ENCODE measurements at regions not wholly inside any gene's neighbourhood (a gene's known extent, or its start where the extent isn't known, plus 50 kb on each side); places are given as distances from the start of the nearest gene placed in this dataset.
"Not testable (repeated sequence)": the region's sequence is repeated elsewhere in the genome, so short reads cannot be mapped to it uniquely, and the experiment has no call there.

DNA sequence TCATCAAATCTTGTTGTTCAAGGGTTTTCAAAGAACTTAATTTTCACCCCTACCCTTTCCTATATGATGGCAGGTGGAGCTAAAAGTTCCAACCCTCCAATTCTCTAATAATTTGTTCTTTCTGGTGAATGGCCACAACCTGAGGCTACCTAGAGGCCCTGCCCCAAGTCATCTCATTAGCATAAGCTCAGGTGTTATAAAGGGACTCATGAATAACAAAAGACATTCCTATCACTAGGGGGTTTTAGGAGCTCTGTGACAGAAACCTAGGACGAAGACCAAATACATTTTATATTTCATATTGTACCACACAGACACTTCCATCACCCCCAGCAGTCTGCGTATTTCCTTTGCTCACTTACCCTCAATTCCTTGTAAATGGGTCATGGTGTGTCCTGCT is 483.6 kb upstream of the EPHA6 start:
- DNase-seq = no peak

DNA sequence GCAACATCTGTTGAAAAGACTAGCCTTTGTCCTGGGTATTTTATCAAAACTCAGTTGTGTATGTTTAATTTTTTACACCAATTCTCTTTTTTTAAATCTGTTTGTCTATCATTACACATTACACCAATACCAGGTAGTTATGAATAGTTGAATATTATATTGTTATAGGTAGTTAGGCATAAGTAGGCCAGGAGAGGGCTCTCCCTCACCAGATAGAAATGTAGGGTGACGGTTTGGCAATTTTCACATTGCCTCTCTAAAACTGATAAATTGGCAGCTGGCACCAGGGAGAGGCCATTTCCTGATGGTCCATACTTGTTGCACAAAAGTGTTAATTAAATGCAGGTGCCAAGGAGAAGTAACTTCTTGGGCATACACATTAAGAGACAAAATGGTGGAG is 483.1 kb upstream of the EPHA6 start:
- peak in 1 of 2 experiments; percentile 61 for DNase-seq

DNA sequence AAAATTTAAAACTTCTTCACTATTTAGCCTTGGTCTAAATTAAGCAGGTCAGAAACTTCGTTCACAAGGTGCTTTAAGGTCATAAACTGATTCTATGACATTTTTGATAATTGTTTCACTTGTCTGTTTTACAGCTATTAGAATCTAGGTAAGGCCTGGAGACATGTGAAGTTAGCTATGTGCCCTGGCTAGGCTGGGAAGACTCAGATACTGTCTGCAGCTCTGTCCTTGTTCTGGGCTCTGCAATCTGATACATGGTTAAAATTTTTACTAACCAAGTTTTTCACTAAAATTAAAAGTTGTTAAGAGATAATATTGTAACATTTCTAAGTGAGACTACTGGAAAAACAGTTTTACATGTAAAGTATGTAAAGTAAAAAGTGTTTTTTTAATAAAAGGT is 479.6 kb upstream of the EPHA6 start:
- DNase-seq = no peak

DNA sequence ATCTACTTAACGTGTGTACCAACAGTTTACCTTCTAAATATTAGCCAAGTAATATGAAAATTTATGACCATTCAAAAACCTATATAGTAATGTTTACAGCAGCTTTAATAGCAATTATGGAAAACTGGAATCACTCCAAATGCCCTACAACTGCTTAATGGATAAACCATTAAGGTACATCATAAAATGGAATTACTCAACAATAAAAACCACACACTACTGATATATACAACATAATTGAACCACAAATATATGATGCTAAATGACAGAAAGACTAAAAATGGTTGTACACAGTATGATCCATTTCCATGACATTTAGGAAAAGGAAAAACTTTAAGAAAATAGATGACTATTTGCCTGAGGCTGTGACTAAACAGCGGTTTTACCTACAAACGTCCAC is 467.1 kb upstream of the EPHA6 start:
- no peak for DNase-seq

DNA sequence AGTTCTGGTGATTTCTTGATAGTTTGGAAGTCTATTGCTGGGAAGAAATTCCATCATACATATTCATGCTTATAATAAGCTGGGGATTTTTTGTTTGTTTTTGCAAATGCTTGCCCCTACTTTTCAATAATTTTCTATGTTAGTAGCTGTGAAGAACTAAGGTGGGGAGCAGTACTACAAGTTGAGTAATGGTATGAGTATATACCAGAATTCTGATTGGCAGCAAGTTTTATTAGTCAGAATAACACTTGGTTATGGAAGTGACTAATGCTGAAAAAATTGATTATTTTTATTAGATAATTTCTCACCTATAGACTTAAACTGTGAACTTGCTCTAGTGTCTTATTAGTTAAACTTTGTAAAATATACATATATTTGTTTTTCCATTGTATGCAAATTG is 462.8 kb upstream of the EPHA6 start:
- not testable (repeated sequence) for DNase-seq

DNA sequence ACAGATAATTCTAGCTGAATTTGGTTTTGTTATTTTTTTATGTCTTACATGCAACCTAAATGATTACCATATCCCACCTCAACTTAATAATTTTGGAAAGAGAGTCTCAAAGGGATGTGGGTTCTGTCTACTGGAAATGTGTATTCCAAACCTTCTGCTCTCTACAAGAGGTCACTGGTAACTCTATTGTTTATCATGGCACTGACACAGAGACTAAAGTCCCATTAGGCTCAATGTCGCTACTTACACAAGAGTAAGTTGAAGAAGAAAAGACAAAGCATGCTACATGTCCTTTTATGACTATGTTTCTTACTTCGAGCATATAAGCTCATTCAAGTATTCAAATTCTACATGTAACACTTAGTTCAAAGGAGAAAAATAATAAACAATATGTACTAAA is 460.3 kb upstream of the EPHA6 start:
- no peak for DNase-seq

DNA sequence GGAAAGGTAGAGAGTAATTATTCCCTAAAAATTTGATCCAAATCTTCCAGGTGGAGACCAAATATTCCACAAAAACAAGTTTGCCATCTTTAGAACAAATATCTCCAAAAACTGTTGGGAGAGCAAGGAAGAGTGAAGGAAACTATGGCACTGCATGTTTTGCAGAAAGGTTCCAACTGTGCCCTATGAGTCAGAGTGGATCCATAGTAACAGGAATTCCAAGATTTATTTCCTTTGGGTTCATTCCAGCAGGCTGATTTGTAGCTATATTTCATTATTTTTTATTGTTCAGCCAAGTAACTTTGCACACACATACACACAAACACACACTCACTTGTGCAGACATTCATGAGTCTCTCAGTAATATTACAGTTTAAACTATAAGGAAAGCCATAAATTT is 459.7 kb upstream of the EPHA6 start:
- DNase-seq = peak in 1 of 2 experiments; percentile 2

DNA sequence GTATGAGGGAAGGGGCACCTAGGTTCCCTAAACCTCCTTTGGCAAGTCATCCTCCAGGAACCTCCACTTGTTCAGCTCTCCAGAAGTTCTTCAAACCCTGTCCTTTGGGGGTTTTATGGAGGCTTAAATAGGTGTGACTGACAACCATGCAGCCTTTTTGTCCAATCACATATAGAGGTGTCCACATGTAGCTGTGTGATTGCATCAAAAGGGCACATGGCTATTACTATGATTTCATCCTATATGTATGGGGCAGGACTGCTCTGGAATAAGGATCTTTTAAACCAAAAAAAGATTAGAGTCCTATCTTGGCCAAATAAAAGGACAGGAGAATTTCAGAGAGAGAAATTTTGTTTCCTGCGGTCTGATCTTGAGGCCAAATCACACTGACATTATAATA is 453.2 kb upstream of the EPHA6 start:
- no peak for DNase-seq

DNA sequence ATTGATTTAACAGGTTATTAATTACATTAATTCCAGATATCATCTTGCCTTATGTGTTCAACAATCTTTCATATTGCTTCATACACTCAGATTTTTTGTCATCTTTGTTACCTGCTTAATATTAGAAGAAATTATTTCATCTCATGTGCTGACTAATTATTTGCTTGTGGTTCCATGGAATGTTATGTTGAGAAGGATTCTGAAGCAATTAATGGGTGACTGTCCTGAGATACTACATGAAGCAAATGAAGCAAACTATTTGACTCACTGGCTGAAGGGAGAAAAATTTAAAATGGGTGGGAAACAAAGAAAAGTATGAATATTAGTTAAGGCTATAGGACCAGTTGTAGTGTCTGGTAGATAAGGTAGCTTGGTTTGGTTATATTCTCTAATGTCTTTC is 443.8 kb upstream of the EPHA6 start:
- DNase-seq = no peak

DNA sequence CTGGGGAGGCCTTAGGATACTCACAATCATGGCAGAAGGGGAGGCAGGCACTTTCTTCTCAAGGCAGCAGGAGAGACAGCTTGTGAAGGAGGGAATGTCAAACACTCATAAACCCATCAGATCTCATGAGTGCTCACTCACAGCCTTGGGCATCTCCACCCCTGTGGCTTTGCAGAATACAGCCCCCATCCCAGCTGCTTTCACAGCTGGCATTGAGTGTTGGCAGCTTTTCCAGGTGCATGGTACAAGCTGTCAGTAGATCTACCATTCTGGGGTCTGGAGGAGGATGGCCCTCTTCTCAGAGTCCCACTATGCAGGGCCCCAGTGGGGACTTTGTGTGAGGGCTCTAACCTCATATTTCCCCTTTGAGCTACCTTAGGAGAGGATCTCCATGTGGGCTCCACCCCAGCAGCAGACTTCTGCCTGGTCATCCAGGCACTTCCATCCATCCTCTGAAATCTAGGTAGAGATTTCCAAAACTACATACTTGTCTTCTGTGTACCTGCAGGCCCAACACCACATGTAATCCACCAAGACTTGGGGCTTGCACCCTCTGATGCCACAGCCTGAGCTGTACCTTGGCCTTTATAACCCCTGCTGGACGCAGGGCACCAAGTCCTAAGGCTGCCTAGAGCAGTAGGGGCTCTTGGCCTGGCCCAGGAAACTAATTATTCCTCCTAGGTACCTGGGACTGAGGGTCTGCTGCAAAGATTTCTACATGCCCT is 404.2 kb upstream of the EPHA6 start:
- no peak for DNase-seq

DNA sequence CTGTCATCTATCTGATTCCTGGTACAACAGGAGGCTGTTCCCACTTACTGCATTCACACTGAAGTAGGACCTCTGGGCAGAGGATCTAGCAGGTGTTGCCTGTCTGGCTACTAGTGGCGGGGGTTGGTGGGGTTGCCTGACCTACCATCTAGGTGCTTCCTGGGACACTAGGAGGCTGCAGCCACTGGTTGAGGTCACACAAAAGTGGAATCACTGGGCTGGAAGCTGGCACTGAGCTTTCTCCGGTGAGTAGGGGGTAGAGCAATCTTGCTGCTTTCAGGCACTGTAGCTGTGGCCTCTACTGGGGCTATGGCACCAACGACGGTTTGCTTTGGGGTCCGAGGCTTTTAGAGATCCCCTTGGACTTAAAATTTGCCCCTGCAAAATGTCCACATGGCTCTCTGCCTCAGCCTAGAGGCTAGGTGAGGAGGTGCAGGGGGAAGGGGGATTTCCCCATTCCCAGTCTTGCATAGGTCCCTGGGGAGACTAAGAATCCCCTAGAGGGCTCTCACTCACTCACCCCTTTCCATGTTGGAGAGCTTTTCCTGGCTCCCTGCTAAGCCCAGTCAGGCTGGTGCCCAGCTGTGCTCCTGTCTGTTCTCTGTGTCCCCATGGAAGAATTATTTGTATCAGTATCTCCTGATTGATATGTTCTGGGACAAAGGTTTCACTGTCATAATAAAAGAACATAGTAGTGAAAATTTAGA is 397.7 kb upstream of the EPHA6 start:
- no peak for DNase-seq

DNA sequence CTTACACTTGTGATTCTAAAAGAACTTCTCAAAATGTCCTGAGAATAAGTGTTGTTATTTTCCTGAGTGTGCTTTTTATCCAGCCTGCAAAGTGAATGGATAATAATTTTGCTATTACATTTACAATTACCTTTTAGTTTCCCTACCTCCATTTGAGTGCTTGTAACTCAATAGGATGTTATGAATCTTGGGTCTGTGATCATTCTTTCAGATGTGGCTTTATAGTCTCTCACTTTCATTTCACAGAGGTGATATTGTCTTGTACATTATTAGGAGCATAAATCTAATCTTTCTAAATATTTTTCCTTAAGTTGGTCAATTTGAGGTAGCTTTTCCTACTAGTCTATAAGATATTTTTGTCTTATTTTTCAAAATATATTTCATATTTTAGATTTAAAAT is 386.3 kb upstream of the EPHA6 start:
- DNase-seq = no peak

DNA sequence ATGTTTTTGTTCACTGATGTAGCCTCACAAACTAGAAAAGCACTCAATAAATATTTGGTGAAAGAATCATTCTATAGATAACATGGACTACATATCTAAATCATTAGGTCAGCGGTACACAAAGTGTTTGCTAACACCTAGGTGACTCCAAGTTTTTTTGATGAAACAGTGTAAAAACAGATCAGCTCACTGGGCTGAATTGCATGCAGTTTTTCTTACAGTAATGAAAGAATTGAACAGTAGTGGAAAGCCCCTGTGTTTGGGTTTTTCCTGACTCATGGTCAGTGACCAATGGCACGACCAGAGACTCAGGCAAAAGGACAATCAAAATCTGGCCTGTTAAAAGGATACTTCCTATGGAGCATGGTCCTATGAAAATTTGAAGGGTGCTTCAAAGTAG is 384.3 kb upstream of the EPHA6 start:
- DNase-seq = no peak

DNA sequence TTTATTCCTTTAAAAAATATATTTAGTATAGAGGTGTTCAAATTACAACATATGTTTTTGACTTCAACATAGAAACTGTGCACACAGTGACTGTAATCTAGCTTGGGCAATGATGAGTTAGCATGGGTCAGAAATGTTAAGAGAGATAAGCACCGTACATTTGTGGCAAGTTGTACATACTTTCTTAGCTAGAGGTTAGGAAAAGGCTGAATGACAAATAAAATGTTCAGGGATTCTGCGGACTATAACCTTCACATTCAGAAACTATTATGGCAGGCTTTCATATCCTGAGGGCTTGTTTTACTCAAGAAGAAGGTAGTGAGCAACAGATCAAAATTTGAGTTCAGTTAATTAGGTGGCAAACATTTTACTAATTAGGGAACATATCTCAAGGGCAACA is 379.7 kb upstream of the EPHA6 start:
- DNase-seq = no peak

DNA sequence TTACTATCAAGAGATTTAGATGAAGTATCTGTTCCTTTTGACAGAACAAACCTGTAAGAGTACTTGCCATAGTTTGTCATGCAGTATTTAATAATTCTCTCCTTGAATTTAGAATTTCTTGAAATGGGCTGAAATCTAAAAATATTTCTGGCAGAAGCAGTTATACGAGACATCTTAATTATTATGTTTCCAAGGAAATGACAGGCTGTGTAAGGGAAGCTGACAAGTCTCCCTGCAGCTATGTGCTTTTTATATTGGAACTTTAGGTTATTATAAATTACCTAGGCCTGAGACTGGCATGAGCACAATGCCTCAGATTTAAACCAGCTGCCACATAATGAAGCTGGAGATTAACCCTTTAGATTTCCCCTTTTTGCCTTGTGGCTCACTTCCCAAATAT is 365.0 kb upstream of the EPHA6 start:
- no peak for DNase-seq

DNA sequence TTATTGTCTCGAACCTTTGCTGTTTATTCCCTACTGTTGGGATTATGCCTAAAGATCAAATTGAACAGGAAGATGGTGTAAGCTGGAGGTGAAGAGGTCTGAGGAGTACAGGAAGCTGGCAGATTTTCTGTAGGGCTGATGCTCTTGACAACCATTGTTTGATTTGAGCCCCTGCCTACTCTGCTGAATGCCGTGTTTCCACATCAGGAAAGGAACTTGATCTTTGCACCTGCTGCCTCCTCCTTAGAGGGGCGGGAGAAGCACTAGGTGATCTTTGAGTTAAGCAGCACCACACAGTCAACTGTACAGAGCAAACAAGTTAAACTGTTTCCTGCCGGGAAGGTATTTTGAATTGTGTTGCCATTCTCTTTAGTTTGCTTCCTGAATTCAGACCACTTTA is 364.6 kb upstream of the EPHA6 start:
- no peak for DNase-seq

DNA sequence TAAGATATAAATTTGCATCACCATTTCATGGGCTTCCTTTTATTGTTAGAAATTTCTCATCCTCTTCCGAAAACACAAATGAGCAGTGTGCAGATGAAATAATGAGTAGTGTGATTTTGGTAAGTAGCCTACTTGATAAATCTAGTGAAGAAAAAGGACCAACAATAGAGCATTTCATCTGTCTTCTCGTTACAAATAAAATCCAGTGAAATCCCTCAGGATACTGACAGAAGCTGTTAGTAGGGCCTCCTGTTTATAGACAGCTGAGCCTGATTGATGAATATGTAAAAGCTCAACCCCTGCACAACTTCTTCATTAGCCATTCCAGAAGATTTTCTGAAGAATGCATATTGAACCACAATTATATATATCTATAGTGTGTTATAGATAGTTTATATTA is 363.7 kb upstream of the EPHA6 start:
- no peak for DNase-seq

DNA sequence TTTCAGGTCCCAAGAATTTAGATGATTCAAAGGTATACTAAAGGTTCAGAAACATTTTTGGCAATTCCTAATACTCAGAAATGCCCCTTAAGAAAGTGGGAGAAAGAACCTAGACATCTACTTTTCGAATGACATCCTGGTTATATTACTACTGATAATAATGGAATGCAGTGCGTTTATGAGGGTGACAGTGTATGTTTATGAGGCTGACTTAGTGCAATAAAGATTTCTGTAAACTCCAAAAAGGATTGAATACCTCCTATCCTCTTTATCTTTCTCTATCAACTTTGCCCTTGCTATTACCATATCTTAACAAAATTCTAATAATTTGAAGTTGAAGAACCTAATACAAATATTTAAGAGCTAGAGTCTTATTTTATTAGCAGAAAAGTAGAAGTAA is 348.9 kb upstream of the EPHA6 start:
- no peak for DNase-seq

DNA sequence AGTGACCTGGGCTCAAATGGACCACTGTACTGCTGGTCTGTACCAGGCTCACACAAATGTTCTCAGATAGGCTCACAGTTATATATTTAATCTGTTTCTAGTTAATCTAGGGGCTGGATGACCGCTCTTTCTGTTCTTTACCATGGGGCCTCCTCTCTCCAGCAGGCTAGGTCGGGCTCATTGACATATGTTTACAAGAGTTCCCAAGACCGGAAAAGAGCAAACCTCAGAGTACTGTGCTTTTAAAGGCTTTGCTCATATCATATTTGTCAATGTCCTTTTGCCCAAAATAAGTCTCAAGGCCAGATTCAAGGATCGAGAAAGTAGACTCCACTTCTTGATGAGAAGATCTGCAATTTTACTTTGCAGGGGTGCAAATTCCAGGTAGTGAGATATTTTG is 348.0 kb upstream of the EPHA6 start:
- no peak for DNase-seq

DNA sequence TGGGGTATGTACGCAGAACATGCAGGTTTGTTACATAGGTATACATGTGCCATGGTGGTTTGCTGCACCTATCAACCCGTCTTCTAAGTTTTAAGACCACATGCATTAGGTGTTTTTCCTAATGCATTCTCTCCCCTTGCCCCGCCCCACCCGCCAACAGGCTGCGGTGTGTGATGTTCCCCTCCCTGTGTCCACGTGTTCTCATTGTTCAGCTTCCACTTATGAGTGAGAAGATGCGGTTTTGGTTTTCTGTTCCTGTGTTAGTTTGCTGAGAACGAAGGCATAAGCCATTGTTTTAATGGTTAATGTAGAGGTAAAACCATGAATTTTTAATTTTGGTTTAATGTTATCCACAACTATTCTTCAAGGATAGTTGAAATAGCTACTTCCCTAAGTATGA is 346.8 kb upstream of the EPHA6 start:
- DNase-seq = no peak

DNA sequence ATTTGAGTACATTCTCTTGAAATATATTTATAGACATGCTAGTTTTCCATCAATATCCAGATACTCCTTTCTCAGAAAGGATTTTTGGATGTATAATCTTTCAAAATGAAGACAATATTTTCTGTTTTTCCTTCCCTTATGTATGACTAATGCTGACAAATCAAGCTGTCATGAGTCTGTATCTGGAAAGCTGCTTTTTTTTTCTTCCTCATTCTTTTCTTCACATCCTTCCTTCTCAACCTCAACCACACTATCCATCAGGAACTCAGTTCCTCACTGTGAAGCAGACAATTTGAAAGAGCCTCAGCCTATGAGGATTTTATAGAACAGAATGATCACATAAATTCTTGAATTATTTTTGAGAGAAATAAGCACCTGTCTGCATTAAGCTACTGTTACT is 335.9 kb upstream of the EPHA6 start:
- DNase-seq = no peak

DNA sequence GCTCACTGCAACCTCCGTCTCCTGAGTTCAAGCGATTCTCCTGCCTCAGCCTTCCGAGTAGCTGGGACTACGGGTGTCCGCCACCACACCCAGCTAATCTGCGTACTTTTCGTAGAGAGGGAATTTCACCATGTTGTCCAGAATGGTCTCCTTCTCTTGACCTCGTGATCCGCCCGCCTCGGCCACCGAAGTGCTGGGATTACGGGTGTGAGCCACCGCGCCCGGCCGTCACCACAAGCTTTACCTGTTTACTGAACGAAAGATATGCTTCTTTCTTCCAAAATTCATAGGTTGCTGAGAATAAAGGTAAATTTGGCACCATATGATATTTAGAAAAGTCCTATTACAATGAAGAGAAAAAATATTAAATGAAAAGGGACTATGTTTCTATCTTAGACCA is 333.5 kb upstream of the EPHA6 start:
- DNase-seq = no peak

DNA sequence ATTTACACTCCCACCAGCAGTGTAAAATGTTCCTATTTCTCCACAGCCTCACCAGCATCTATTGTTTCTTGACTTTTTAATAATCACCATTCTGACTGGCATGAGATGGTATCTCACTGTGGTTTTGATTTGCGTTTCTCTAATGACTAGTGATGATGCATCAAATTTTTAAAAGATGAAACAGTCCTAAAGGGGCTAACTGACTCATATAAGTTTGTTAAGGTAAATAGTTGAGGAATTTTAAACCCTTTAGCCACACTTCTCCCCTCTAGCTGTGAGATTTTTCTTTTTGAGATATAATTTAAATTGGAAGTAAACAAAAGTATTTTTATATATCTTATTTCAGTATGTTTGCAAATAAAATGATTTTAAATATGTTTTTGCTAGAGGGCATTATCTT is 331.2 kb upstream of the EPHA6 start:
- DNase-seq = not testable (repeated sequence)

DNA sequence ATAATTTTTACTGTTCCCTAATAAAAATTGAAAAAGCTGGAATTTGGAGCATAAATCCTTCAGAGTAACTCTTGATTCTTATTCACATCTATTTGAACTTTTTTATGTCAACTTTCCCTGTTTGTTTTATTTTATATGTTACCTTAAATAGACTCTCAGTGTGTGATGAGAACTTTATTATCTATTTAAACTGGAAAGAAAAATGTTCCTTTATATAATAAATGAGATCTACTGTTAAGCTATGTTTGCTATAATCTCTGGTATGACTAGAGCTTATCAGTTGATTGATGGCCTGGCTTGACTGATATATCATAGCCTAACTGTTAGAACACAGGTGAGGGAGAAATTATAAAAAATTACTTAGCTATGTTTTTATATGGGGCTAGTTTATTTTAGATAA is 330.6 kb upstream of the EPHA6 start:
- no peak for DNase-seq

DNA sequence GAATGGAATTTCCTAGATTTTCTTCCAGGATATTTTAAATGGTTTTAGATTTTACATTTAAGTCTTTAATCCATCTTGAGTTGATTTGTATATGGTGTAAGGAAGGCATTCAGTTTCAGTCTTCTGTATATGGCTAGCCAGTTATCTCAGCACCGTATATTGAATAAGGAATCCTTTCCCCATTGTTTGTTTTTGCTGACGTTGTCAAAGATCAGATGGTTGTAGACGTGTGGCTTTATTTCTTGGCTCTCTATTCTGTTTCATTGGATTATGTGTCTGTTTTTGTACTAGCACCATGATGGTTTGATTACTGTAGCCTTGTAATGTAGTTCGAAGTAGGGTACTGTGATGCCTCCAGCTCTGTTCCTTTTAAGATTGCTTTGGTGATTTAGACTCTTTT is 325.7 kb upstream of the EPHA6 start:
- DNase-seq = no peak

Data from NCI-H446 (cell line).